ENCODE measurements at regions not wholly inside any gene's neighbourhood (a gene's known extent, or its start where the extent isn't known, plus 50 kb on each side); places are given as distances from the start of the nearest gene placed in this dataset.

- H3K79me2 ChIP-seq = no peaks in the 10 kb centered on the region
- WGBS (ENCODE audit: low lambda C conversion rate, missing lambda C conversion rate) = 74% methylated on average over 13 of the region's 13 CpGs
- no peak overlapping the region for H2AFZ ChIP-seq
- H3K9me3 ChIP-seq (ENCODE audit: low read depth) = no peaks in the 10 kb centered on the region
- H3K27me3 ChIP-seq = no peaks in the 10 kb centered on the region
- no peak for DNase-seq (ENCODE audit: low spot score)
- no peak for TF ChIP-seq EZH2phosphoT487 (IDR thresholded peaks at IDR 0.05; ENCODE audit: low read depth, severe bottlenecking, unreplicated experiment)
- no peak for TF ChIP-seq EZH2 (IDR thresholded peaks at IDR 0.05; ENCODE audit: borderline replicate concordance)
- TF ChIP-seq, protein P1, sequence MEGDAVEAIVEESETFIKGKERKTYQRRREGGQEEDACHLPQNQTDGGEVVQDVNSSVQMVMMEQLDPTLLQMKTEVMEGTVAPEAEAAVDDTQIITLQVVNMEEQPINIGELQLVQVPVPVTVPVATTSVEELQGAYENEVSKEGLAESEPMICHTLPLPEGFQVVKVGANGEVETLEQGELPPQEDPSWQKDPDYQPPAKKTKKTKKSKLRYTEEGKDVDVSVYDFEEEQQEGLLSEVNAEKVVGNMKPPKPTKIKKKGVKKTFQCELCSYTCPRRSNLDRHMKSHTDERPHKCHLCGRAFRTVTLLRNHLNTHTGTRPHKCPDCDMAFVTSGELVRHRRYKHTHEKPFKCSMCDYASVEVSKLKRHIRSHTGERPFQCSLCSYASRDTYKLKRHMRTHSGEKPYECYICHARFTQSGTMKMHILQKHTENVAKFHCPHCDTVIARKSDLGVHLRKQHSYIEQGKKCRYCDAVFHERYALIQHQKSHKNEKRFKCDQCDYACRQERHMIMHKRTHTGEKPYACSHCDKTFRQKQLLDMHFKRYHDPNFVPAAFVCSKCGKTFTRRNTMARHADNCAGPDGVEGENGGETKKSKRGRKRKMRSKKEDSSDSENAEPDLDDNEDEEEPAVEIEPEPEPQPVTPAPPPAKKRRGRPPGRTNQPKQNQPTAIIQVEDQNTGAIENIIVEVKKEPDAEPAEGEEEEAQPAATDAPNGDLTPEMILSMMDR (IDR thresholded peaks at IDR 0.05; ENCODE audit: poor library complexity) = no peak
- H3K36me3 ChIP-seq (replicated peaks; ENCODE audit: insufficient read depth, low read depth) = no peaks in the 10 kb centered on the region
- H3K4me3 ChIP-seq = no peak overlapping the region
- H3K9me2 ChIP-seq (replicated peaks; ENCODE audit: insufficient read depth) = no peaks in the 10 kb centered on the region
- no peak overlapping the region for H3K27ac ChIP-seq
- no peaks in the 10 kb centered on the region for H4K20me1 ChIP-seq (ENCODE audit: insufficient read depth, poor library complexity, severe bottlenecking)
- no peaks in the 10 kb centered on the region for H3K4me1 ChIP-seq (ENCODE audit: insufficient read depth)
- no peak overlapping the region for H3K4me2 ChIP-seq
Observed at GRCh38 chr7:96521068-96521894, 188.4 kb downstream of the SEM1 start.

DNA sequence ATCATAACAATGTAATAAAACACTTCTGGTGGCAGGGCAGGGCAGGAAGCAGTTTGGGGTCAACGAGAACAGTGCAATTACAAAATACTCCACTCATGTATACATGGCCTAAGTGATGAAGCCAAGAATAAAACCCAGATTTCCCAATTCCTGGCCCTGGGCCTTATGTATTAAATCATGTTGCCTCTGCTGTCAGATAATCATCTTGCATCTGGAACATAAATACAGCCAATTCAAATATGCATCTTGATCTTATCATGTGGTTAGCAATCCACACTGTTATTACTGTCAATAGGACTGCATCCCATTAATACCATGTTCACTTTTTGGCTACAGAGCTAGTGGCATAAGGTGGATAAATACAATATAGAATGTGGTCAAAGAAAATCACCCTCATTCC, 186.5 kb upstream of the SLC25A13 start:
- Histone ChIP-seq H2AFZ (no peak overlapping the region), H3K27me3 (no peaks in the 10 kb centered on the region), H3K4me1 (ENCODE audit: insufficient read depth) (no peaks in the 10 kb centered on the region), H3K4me3 (no peak overlapping the region), H3K36me3 (replicated peaks; ENCODE audit: insufficient read depth, low read depth) (no peaks in the 10 kb centered on the region), H3K79me2 (no peaks in the 10 kb centered on the region), H3K9me3 (ENCODE audit: low read depth) (no peaks in the 10 kb centered on the region), H3K9me2 (replicated peaks; ENCODE audit: insufficient read depth) (no peaks in the 10 kb centered on the region), H4K20me1 (ENCODE audit: insufficient read depth, poor library complexity, severe bottlenecking) (no peaks in the 10 kb centered on the region), H3K27ac (no peak overlapping the region), H3K4me2 (no peak overlapping the region)
- no peak for DNase-seq (ENCODE audit: low spot score)
- TF ChIP-seq, protein P1 (IDR thresholded peaks at IDR 0.05; ENCODE audit: poor library complexity) = no peak
- TF ChIP-seq EZH2phosphoT487 (IDR thresholded peaks at IDR 0.05; ENCODE audit: low read depth, severe bottlenecking, unreplicated experiment) (no peak), EZH2 (IDR thresholded peaks at IDR 0.05; ENCODE audit: borderline replicate concordance) (no peak)
- WGBS (ENCODE audit: low lambda C conversion rate, missing lambda C conversion rate) = 70% methylated on average over 1 of the region's 1 CpG

DNA sequence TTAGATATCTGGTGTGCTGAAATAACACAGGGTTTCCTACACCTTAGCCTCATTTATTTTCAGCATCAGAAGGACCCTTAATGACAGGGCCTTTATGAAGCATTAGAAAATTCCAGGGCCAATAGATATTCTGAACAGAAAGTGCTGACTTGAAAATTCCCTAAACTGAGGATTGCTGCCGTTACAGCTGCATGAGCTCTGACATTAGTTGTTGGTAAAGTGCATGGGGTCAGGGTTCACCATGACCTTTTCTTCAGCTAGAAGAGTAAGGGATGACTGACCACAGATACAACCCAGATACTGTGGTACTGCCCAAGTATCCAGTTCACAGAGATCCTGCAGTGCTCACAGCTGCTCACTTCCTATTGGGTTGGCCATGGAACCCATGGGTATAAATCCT, 181.7 kb upstream of the SLC25A13 start:
- Histone ChIP-seq H3K27ac (no peak overlapping the region), H3K4me2 (no peak overlapping the region), H4K20me1 (ENCODE audit: insufficient read depth, poor library complexity, severe bottlenecking) (no peaks in the 10 kb centered on the region), H2AFZ (no peak overlapping the region), H3K4me1 (ENCODE audit: insufficient read depth) (no peaks in the 10 kb centered on the region), H3K36me3 (replicated peaks; ENCODE audit: insufficient read depth, low read depth) (no peaks in the 10 kb centered on the region), H3K9me2 (replicated peaks; ENCODE audit: insufficient read depth) (no peaks in the 10 kb centered on the region), H3K27me3 (no peaks in the 10 kb centered on the region), H3K79me2 (no peaks in the 10 kb centered on the region), H3K4me3 (no peak overlapping the region), H3K9me3 (ENCODE audit: low read depth) (no peaks in the 10 kb centered on the region)
- TF ChIP-seq EZH2 (IDR thresholded peaks at IDR 0.05; ENCODE audit: borderline replicate concordance) (no peak), EZH2phosphoT487 (IDR thresholded peaks at IDR 0.05; ENCODE audit: low read depth, severe bottlenecking, unreplicated experiment) (no peak)
- TF ChIP-seq, protein P1 (IDR thresholded peaks at IDR 0.05; ENCODE audit: poor library complexity) = no peak
- DNase-seq (ENCODE audit: low spot score) = no peak
- WGBS (ENCODE audit: low lambda C conversion rate, missing lambda C conversion rate) = 58% methylated on average over 1 of the region's 1 CpG
